Parathyroid adenoma (tissue), 2 donors: ENCODE measurements at regions not wholly inside any gene's neighbourhood (a gene's known extent, or its start where the extent isn't known, plus 50 kb on each side); places are given as distances from the start of the nearest gene placed in this dataset.

ENCODE experiments used
- H2AFZ ChIP-seq: fragments of 300-600 bp; sonication (generic); one replicate; pipeline ENCODE4 v1.7.0; 2017; ENCODE audit warnings: antibody characterized with exemption, mild to moderate bottlenecking
- H3K27ac ChIP-seq: fragments of 300-600 bp; sonication (generic); one replicate; pipeline ENCODE4 v1.7.0; 2017
- H3K27me3 ChIP-seq: fragments of 300-600 bp; sonication (generic); one replicate; pipeline ENCODE4 v1.7.0; 2017; ENCODE audit warnings: low read length; ENCODE audit not compliant: control insufficient read depth, insufficient read depth
- H3K36me3 ChIP-seq: fragments of 300-600 bp; sonication (generic); one replicate; pipeline ENCODE4 v1.7.0; 2017; ENCODE audit warnings: low read length; ENCODE audit not compliant: control insufficient read depth, insufficient read depth
- H3K4me1 ChIP-seq: fragments of 300-600 bp; sonication (generic); one replicate; pipeline ENCODE4 v1.7.0; 2017; ENCODE audit warnings: control low read depth
- H3K4me2 ChIP-seq: fragments of 300-600 bp; sonication (generic); one replicate; pipeline ENCODE4 v1.7.0; 2017; ENCODE audit warnings: low read length
- H3K4me3 ChIP-seq: fragments of 300-600 bp; sonication (generic); one replicate; pipeline ENCODE4 v1.7.0; 2017; ENCODE audit warnings: low read depth, low read length
- H3K79me2 ChIP-seq: fragments of 300-600 bp; sonication (generic); one replicate; pipeline ENCODE4 v1.7.0; 2017; ENCODE audit warnings: control low read depth
- H3K9ac ChIP-seq: fragments of 300-600 bp; sonication (generic); one replicate; pipeline ENCODE4 v1.7.0; 2017; ENCODE audit warnings: mild to moderate bottlenecking
- H3K9me3 ChIP-seq: fragments of 300-600 bp; sonication (generic); one replicate; pipeline ENCODE4 v1.7.0; 2017; ENCODE audit warnings: low read length; ENCODE audit not compliant: control insufficient read depth
- CTCF ChIP-seq: fragments of 300-600 bp; sonication (generic); IDR thresholded peaks from one replicate; pipeline ENCODE4 v1.7.0; 2017; ENCODE audit warnings: antibody characterized with exemption, mild to moderate bottlenecking
- donor health status: primary hyperparathyroidism.

GRCh38 chr5:165630261-165630778, 2124.9 kb downstream of the MAT2B start:
- no peaks in the 10 kb centered on the region for H3K79me2 ChIP-seq
- H3K27me3 ChIP-seq, result no peaks in the 10 kb centered on the region
- H3K9me3 ChIP-seq, result no peaks in the 10 kb centered on the region
- H3K4me1 ChIP-seq, result no peaks in the 10 kb centered on the region
- no peak overlapping the region for H3K4me3 ChIP-seq
- H2AFZ ChIP-seq, result no peak overlapping the region
- H3K9ac ChIP-seq, result no peak overlapping the region
- H3K27ac ChIP-seq, result no peak overlapping the region
- no peak overlapping the region for H3K4me2 ChIP-seq
- H3K36me3 ChIP-seq, result no peaks in the 10 kb centered on the region
- peak; percentile 78 for TF ChIP-seq CTCF

GRCh38 chr5:165631235-165631634, 2125.8 kb downstream of the MAT2B start:
- Histone ChIP-seq H3K27me3 (no peaks in the 10 kb centered on the region), H3K4me2 (no peak overlapping the region), H3K27ac (no peak overlapping the region), H3K9me3 (no peaks in the 10 kb centered on the region), H3K4me1 (no peaks in the 10 kb centered on the region), H3K4me3 (no peak overlapping the region), H3K79me2 (no peaks in the 10 kb centered on the region), H2AFZ (no peak overlapping the region), H3K9ac (no peak overlapping the region), H3K36me3 (no peaks in the 10 kb centered on the region)
- TF ChIP-seq CTCF, result no peak

GRCh38 chr5:165642366-165642765, 2136.9 kb downstream of the MAT2B start:
- Histone ChIP-seq H3K4me3 (no peak overlapping the region), H3K9ac (no peak overlapping the region), H3K9me3 (no peaks in the 10 kb centered on the region), H3K27me3 (no peaks in the 10 kb centered on the region), H3K79me2 (no peaks in the 10 kb centered on the region), H3K4me1 (no peaks in the 10 kb centered on the region), H2AFZ (no peak overlapping the region), H3K4me2 (no peak overlapping the region), H3K27ac (no peak overlapping the region), H3K36me3 (no peaks in the 10 kb centered on the region)
- TF ChIP-seq CTCF, result no peak

- Histone ChIP-seq H3K79me2 (no peaks in the 10 kb centered on the region), H3K4me2 (no peak overlapping the region), H2AFZ (no peak overlapping the region), H3K27me3 (no peaks in the 10 kb centered on the region), H3K9me3 (no peaks in the 10 kb centered on the region), H3K4me1 (no peaks in the 10 kb centered on the region), H3K36me3 (no peaks in the 10 kb centered on the region), H3K4me3 (no peak overlapping the region), H3K27ac (no peak overlapping the region), H3K9ac (no peak overlapping the region)
- TF ChIP-seq CTCF, result no peak
These were observed 2160.4 kb downstream of the MAT2B start for GRCh38 chr5:165665735-165666400.

- Histone ChIP-seq H3K9ac (no peak overlapping the region), H3K36me3 (no peaks in the 10 kb centered on the region)
- no peak for TF ChIP-seq CTCF
These were observed 2168.1 kb downstream of the MAT2B start for GRCh38 chr5:165673499-165673898.

More at GRCh38 chr5:165673499-165673898, 2168.1 kb downstream of the MAT2B start:
- no peaks in the 10 kb centered on the region for H3K9me3 ChIP-seq
- H3K4me1 ChIP-seq, result no peaks in the 10 kb centered on the region
- no peaks in the 10 kb centered on the region for H3K27me3 ChIP-seq
- H2AFZ ChIP-seq, result no peak overlapping the region
- H3K4me3 ChIP-seq, result no peak overlapping the region
- no peak overlapping the region for H3K27ac ChIP-seq
- H3K79me2 ChIP-seq, result no peaks in the 10 kb centered on the region
- H3K4me2 ChIP-seq, result no peak overlapping the region
